ENCODE measurements at regions not wholly inside any gene's neighbourhood (a gene's known extent, or its start where the extent isn't known, plus 50 kb on each side); places are given as distances from the start of the nearest gene placed in this dataset.
"Not testable (repeated sequence)": the region's sequence is repeated elsewhere in the genome, so short reads cannot be mapped to it uniquely, and the experiment has no call there.

DNA sequence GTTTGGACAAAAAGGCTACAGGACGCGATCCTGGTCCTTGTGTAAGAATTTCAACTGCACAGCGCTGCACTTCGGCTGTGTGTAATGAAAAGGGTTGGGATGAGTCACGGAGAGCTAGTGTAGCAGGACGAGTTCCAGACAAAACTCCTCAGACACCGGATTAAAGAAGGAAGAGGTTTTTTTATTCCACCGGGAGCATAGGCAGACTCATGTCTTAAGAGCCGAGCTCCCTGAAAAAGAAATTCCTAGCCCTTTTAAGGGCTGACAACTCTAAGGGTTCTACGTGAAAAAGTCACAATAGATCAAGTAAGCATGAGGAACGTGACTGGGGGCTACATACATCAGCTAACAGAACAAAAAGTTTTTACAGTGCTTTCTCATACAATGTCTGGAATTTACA lies 54.8 kb upstream of the FAM90A1 start:
- not testable (repeated sequence) for DNase-seq

DNA sequence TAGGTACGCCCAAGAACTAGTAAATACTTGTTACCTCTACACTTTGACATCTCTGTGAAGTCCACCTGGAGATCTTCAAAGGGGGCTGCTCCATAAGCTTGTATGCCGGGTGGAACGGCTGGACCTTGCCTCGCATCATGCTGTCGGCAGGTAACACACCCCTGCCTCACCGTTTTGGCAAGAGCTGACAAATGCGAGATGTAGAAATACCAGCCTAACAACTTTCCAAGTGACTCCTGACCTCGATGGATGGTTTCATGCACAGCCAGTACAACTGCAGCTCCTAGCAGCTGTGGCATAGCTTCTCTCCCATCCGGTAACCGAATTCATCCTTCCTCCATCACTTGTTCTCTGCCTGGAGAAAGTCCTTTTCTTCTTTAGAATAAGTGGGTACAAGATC lies 58.3 kb upstream of the FAM90A1 start:
- not testable (repeated sequence) for DNase-seq

- DNase-seq, result not testable (repeated sequence)
Measured at GRCh38 chr12:8291764-8292163, 64.3 kb upstream of the FAM90A1 start.

DNA sequence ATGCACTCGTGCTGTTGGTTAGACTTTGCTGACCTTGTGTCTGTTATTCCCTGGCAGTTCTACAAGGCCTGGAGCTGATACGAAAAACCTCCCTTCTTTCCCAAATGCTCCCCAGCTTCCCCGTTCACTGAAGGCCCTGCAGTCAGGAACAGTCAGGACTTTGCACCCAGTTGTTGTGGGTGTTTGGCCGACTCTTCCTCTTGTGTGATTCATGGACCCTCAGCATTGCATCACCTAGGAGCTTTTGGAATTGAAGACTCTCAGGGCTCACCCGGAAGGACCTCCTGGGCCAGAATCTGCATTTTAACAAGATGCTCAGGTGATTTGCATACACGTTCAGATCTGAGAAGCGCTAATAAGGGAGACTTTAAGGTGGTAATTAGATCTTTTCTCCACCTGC lies 67.2 kb upstream of the FAM90A1 start:
- DNase-seq, result not testable (repeated sequence)

GRCh38 chr12:8308611-8309010 lies 81.2 kb upstream of the FAM90A1 start:
- DNase-seq, result not testable (repeated sequence)

- not testable (repeated sequence) for DNase-seq
Measured at GRCh38 chr12:8315997-8316396, 88.6 kb upstream of the FAM90A1 start.

- not testable (repeated sequence) for DNase-seq
Measured at GRCh38 chr12:8317675-8318074, 90.3 kb upstream of the FAM90A1 start.

DNA sequence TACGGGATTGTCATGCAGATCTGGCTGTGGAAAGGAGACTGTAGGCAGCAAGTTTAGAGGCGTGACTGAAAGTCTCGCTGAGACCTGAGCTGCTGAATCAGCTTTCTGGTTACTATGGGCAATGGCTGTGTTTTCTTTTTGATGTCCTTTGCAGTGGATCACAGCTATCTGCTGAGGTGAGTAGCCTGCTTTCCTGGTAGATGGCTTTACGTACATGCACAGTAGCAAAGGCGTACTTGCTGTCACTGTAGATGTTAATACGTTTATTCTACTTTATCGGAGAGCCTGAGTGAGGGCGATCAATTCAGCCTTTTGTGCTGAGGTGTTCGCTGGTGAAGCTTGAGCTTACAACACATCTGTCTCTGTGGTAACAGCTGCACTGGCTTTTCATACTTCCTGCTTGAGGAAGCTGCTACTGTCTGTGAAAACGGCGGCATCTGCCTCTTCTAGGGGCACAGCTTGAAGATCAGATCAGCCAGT lies 92.9 kb upstream of the FAM90A1 start:
- DNase-seq, result not testable (repeated sequence)

DNA sequence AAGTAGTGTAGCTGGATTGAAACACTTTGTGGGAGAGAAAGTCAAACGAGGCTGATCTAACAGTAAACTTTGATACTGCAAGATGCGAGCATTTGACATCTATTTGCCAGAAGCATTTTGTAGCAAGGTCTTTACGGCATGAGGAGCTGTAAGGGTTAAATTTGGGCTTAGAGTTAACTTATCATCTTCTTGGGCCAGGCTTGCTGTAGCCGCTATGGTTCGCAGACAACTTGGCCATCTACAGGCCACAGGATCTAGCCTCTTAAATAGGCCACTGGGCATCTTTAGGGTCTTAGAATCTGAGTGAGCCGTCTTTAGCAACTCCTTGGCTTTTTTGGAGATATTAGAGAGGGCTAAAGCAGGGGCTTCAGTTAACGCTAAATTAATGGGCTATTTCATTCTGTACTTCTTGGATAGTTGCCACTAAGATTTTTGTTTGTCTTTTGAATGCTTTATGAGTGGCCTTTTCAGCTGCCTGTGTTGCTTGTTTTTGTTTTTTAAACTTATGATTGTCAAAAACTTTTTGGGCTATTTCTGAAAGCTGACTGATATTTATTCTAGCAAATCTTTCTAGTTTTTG lies 93.5 kb upstream of the FAM90A1 start:
- DNase-seq, result not testable (repeated sequence)

GRCh38 chr12:8325145-8325839 lies 97.9 kb upstream of the FAM90A1 start:
- not testable (repeated sequence) for DNase-seq

- DNase-seq, result peak; percentile 8
Measured at GRCh38 chr12:8328835-8329234, 101.4 kb upstream of the FAM90A1 start.

DNA sequence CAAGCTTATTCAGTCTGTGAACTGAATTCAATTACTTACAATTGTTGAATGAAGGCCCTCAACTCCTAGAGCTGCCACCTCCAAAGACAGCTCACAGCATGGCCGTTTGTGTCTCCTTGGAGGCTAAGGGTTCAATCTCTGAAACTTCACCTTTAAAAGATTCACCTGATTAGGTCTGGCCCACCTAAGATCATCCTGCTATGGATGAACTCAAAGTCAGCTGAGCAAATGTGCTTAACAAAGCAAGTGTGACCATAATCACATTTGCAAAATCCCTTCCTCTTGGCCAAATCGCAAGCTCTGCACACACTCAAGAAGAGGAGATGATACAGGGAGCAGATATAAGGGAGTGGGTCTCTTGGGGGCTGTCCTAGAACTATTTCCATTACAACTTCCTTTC lies 105.0 kb upstream of the FAM90A1 start:
- DNase-seq, result not testable (repeated sequence)

DNA sequence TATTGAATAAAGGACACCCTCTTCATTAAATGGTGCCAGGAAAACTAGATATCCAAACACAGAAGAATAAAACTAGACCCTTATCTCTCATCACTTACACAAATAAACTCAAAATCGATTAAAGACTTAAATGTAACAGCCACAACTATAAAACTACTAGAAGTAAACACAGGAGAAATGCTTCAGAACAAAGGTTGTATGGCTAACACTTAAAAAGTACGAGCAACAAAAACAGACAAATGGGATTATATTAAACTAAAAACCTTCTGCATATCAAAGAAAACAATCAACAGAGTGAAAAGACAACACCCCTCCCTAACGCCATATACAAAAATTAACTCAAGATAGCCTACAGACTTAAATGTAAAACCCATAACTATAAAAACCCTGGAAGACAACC lies 104.7 kb upstream of the CLEC6A start:
- DNase-seq, result not testable (repeated sequence)

GRCh38 chr12:8354741-8355140 lies 101.0 kb upstream of the CLEC6A start:
- not testable (repeated sequence) for DNase-seq

GRCh38 chr12:8355531-8355930 lies 100.2 kb upstream of the CLEC6A start:
- DNase-seq, result not testable (repeated sequence)

DNA sequence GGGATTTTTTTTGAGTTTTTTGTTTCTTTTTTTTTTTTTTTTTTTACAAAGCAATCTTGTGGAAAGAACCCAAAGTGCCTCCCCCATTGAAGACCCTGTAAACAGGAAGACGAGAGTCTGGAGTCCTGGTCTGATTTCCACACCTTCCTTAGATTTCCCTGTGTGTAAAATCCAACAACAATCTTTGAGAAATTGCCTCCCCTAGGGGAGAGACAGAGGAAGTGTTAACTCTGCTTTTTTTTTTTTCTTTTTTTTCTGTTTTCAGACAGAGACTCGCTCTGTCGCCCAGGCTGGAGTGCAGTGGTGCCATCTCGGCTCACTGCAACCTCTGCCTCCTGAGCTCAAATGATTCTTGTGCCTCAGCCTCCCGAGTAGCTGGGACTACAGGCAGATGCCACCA lies 82.0 kb upstream of the CLEC6A start:
- DNase-seq, result not testable (repeated sequence)

DNA sequence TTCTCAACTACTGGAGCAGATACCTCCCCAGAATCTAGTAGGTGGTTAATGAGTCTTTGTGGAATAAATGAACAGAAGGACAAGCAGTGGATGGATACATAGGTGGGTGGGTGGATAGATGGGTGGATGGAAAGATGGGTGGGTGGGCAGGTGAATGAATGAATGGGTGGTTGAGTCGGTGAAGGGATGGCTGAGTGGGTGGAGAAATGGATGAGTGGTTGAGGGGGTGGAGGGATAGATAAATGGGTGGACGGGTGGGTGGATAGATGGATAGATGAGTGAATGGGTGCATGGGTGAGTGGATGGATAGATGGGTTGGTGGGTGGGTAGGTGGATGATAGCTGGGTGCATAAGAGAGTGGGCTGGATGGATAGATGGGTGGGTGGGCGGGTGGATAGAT lies 80.6 kb upstream of the CLEC6A start:
- DNase-seq, result not testable (repeated sequence)

GRCh38 chr12:8377756-8378155 lies 78.0 kb upstream of the CLEC6A start:
- not testable (repeated sequence) for DNase-seq

DNA sequence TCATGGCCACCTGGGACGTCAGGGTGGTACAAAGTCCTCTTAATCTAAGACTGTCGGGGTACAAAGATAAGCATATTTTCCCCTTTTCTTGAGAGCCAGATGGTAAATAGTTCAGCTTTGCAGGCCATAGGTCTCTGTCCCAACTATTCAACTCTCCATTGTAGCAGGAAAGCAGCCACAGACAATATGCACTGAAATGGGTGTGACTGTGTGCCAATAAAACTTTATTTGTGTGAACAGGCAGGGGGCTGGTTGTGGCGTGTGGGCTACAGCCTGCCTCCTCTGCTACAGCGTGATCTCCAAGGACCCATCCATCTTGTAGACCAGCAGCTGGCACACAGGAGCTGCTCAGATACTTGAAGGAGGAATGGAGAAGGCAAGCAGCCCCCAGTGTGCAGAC lies 73.2 kb upstream of the CLEC6A start:
- not testable (repeated sequence) for DNase-seq

- not testable (repeated sequence) for DNase-seq
Measured at GRCh38 chr12:8384686-8385085, 71.1 kb upstream of the CLEC6A start.

- DNase-seq, result not testable (repeated sequence)
Measured at GRCh38 chr12:8385431-8385830, 70.3 kb upstream of the CLEC6A start.

DNA sequence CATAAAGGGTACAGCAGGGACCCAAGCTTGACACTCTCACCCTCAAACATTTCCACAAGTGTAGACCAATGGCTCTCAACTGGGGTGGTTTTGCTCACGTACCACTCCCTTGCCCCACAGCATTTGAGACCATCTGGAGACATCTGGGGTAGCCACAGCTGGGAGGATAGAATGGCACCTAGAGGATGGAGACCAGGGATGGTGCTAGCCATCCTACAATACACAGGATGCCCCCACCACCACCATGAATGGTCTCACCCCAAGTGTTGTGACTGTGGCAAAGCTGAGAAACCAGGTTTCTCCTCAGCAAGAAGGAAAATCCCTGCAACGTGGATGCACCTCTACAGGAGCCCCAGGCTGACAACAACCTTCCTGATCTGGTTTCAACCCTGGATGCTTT lies 69.1 kb upstream of the CLEC6A start:
- not testable (repeated sequence) for DNase-seq

DNA sequence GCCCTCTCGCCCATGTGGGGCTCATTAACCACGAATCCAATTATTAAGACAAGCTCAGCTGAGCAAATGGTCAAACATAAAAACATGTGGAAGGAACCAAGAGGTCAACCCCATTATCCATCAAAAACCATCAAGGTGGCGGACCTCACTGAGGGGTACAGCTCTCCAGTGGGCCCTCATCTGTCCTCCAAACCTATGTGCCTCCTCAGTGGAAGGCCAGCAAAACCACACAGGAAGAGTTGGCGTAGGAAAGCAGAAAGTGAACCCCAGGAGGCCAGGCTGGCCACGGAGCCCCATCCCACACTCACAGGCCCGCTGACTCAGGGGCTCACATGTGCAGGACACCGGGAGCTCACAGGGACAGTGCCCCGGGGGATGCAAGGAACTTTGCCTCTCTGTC lies 66.5 kb upstream of the CLEC6A start:
- DNase-seq, result not testable (repeated sequence)

- DNase-seq, result peak; percentile 9
Measured at GRCh38 chr12:8390001-8390777, 65.6 kb upstream of the CLEC6A start.

All from GDM1 (cell line).